ENCODE measurements at regions not wholly inside any gene's neighbourhood (a gene's known extent, or its start where the extent isn't known, plus 50 kb on each side); places are given as distances from the start of the nearest gene placed in this dataset.
"Not testable (repeated sequence)": the region's sequence is repeated elsewhere in the genome, so short reads cannot be mapped to it uniquely, and the experiment has no call there.

DNA sequence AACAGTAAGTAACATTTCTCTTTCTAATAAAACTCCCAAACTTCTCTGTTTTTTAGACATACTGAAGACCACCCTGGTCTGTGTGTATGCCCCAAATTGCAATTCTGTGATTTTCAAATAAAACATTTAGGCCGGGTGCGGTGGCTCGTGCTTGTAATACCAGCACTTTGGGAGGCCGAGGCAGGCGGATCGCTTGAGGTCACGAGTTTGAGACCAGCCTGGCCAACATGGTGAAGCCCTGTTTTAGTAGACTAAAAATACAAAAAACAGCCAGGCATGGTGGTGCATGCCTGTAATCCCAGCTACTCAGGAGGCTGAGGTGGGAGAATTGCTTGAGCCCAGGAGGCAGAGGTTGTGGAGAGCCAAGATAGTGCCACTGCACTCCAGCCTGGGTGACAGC, 368.5 kb downstream of the PTPRU start:
- TF ChIP-seq, protein P1, sequence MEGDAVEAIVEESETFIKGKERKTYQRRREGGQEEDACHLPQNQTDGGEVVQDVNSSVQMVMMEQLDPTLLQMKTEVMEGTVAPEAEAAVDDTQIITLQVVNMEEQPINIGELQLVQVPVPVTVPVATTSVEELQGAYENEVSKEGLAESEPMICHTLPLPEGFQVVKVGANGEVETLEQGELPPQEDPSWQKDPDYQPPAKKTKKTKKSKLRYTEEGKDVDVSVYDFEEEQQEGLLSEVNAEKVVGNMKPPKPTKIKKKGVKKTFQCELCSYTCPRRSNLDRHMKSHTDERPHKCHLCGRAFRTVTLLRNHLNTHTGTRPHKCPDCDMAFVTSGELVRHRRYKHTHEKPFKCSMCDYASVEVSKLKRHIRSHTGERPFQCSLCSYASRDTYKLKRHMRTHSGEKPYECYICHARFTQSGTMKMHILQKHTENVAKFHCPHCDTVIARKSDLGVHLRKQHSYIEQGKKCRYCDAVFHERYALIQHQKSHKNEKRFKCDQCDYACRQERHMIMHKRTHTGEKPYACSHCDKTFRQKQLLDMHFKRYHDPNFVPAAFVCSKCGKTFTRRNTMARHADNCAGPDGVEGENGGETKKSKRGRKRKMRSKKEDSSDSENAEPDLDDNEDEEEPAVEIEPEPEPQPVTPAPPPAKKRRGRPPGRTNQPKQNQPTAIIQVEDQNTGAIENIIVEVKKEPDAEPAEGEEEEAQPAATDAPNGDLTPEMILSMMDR (IDR thresholded peaks at IDR 0.05; ENCODE audit: poor library complexity, severe bottlenecking): not testable (repeated sequence)
- not testable (repeated sequence) for TF ChIP-seq EP300 (conservative IDR thresholded peaks at IDR 0.05; ENCODE audit: poor library complexity, severe bottlenecking)

Data from neural cell (in vitro differentiated cells).